ENCODE measurements at regions not wholly inside any gene's neighbourhood (a gene's known extent, or its start where the extent isn't known, plus 50 kb on each side); places are given as distances from the start of the nearest gene placed in this dataset.

GRCh38 chr14:99116741-99117295 is 155.2 kb downstream of the BCL11B start:
- no peak for DNase-seq (ENCODE audit: insufficient read length, low spot score)
- TF ChIP-seq POLR2A (IDR thresholded peaks at IDR 0.05; ENCODE audit: low read depth, low read length) (no peak), SPI1 (IDR thresholded peaks at IDR 0.05; ENCODE audit: low read depth, low read length) (no peak), POU2F2 (IDR thresholded peaks at IDR 0.05; ENCODE audit: low read depth, low read length) (no peak), POLR2AphosphoS5 (IDR thresholded peaks at IDR 0.05; ENCODE audit: low read depth, low read length) (no peak), TAF1 (IDR thresholded peaks at IDR 0.05; ENCODE audit: low read depth, low read length) (no peak), PAX5 (IDR thresholded peaks at IDR 0.05; ENCODE audit: insufficient read depth, low read length, severe bottlenecking) (no peak)
- no peak for FAIRE-seq

- FAIRE-seq (no peak), DNase-seq (ENCODE audit: insufficient read length, low spot score) (no peak)
- TF ChIP-seq POLR2AphosphoS5 (IDR thresholded peaks at IDR 0.05; ENCODE audit: low read depth, low read length) (no peak), PAX5 (IDR thresholded peaks at IDR 0.05; ENCODE audit: insufficient read depth, low read length, severe bottlenecking) (no peak), TAF1 (IDR thresholded peaks at IDR 0.05; ENCODE audit: low read depth, low read length) (no peak), SPI1 (IDR thresholded peaks at IDR 0.05; ENCODE audit: low read depth, low read length) (no peak), POLR2A (IDR thresholded peaks at IDR 0.05; ENCODE audit: low read depth, low read length) (no peak), POU2F2 (IDR thresholded peaks at IDR 0.05; ENCODE audit: low read depth, low read length) (no peak)
Measured at GRCh38 chr14:99117671-99118045, 154.3 kb downstream of the BCL11B start.

- DNase-seq (ENCODE audit: insufficient read length, low spot score) (no peak), FAIRE-seq (no peak)
- no peak for TF ChIP-seq POLR2AphosphoS5 (IDR thresholded peaks at IDR 0.05; ENCODE audit: low read depth, low read length)
- no peak for TF ChIP-seq SPI1 (IDR thresholded peaks at IDR 0.05; ENCODE audit: low read depth, low read length)
- TF ChIP-seq POU2F2 (IDR thresholded peaks at IDR 0.05; ENCODE audit: low read depth, low read length) = no peak
- no peak for TF ChIP-seq TAF1 (IDR thresholded peaks at IDR 0.05; ENCODE audit: low read depth, low read length)
- TF ChIP-seq PAX5 (IDR thresholded peaks at IDR 0.05; ENCODE audit: insufficient read depth, low read length, severe bottlenecking) = no peak
- no peak for TF ChIP-seq POLR2A (IDR thresholded peaks at IDR 0.05; ENCODE audit: low read depth, low read length)
Measured at GRCh38 chr14:99118046-99118721, 153.8 kb downstream of the BCL11B start.

GRCh38 chr14:99118946-99119345 is 153.1 kb downstream of the BCL11B start:
- TF ChIP-seq PAX5 (IDR thresholded peaks at IDR 0.05; ENCODE audit: insufficient read depth, low read length, severe bottlenecking) = no peak
- no peak for TF ChIP-seq POLR2A (IDR thresholded peaks at IDR 0.05; ENCODE audit: low read depth, low read length)
- no peak for TF ChIP-seq TAF1 (IDR thresholded peaks at IDR 0.05; ENCODE audit: low read depth, low read length)
- TF ChIP-seq POU2F2 (IDR thresholded peaks at IDR 0.05; ENCODE audit: low read depth, low read length) = no peak
- TF ChIP-seq POLR2AphosphoS5 (IDR thresholded peaks at IDR 0.05; ENCODE audit: low read depth, low read length) = no peak
- no peak for TF ChIP-seq SPI1 (IDR thresholded peaks at IDR 0.05; ENCODE audit: low read depth, low read length)
- FAIRE-seq (no peak), DNase-seq (ENCODE audit: insufficient read length, low spot score) (no peak)

Measured in GM12891 (cell line).